Mucosa of stomach (tissue), 1 donor: ENCODE measurements at regions not wholly inside any gene's neighbourhood (a gene's known extent, or its start where the extent isn't known, plus 50 kb on each side); places are given as distances from the start of the nearest gene placed in this dataset.
"Not testable (repeated sequence)": the region's sequence is repeated elsewhere in the genome, so short reads cannot be mapped to it uniquely, and the experiment has no call there.

Experiments
- H3K27me3 ChIP-seq: one replicate; pipeline ENCODE4 v1.7.0; 2013; ENCODE audit warnings: mild to moderate bottlenecking, low read length; ENCODE audit not compliant: control insufficient read depth, insufficient read depth
- H3K36me3 ChIP-seq: one replicate; pipeline ENCODE4 v1.7.0; 2013; ENCODE audit warnings: low read length; ENCODE audit not compliant: control insufficient read depth, insufficient read depth
- H3K4me1 ChIP-seq: one replicate; pipeline ENCODE4 v1.7.0; 2013; ENCODE audit warnings: mild to moderate bottlenecking, low read length; ENCODE audit not compliant: control insufficient read depth, insufficient read depth
- H3K4me3 ChIP-seq: one replicate; pipeline ENCODE4 v1.7.0; 2013; ENCODE audit warnings: low read length
- H3K9ac ChIP-seq: one replicate; pipeline ENCODE4 v1.7.0; 2013; ENCODE audit warnings: mild to moderate bottlenecking, low read length, moderate library complexity
- H3K9me3 ChIP-seq: one replicate; pipeline ENCODE4 v1.7.0; 2013; ENCODE audit warnings: mild to moderate bottlenecking, low read length, moderate library complexity; ENCODE audit not compliant: control insufficient read depth
- donor health status: Pancreatic carcinoma.

DNA sequence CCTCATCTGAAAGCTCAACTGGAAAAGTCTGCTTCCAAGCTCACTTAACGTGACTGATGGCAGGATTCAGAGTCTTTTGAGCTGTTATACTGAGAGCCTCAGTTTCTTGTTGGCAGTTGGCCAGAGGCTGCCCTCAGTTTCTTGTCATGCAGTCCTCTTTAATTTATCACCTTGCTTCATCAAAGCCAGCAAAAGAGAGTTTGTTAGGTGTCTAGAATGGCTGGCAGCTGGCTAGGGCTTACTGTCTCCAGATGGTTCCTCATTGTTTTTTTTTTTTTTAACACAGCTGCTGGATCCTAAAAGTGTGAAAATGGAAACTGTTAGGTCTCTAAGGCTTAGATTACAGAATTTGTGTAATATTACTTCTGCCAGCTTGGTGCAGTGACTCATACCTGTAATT lies 310.6 kb downstream of the PDCD6IP start:
- Histone ChIP-seq H3K4me3 (no peak overlapping the region), H3K27me3 (no peaks in the 10 kb centered on the region), H3K4me1 (no peaks in the 10 kb centered on the region), H3K36me3 (no peaks in the 10 kb centered on the region), H3K9me3 (no peaks in the 10 kb centered on the region), H3K9ac (no peak overlapping the region)

DNA sequence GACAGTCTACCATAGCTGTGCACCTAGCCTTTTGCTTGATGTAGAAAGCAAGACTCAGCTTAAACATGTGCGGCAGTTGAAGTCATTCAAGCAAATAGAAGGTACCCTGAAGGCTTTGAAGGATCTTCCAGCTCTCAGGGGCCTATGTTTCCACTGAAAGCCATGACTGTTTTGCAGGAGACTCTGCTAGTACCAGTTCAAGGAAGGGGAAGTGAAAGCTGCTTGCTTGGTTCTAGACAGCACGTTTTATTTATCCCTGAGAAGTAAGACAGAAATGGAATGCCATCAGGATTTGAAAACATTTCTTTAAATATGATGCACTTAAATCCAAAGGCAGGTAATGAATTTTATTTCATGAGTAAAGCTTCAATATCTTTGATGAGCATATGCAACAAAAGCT lies 311.4 kb downstream of the PDCD6IP start:
- no peaks in the 10 kb centered on the region for H3K27me3 ChIP-seq
- no peaks in the 10 kb centered on the region for H3K36me3 ChIP-seq
- H3K4me1 ChIP-seq = no peaks in the 10 kb centered on the region
- H3K4me3 ChIP-seq = no peak overlapping the region
- no peak overlapping the region for H3K9ac ChIP-seq
- H3K9me3 ChIP-seq = no peaks in the 10 kb centered on the region

DNA sequence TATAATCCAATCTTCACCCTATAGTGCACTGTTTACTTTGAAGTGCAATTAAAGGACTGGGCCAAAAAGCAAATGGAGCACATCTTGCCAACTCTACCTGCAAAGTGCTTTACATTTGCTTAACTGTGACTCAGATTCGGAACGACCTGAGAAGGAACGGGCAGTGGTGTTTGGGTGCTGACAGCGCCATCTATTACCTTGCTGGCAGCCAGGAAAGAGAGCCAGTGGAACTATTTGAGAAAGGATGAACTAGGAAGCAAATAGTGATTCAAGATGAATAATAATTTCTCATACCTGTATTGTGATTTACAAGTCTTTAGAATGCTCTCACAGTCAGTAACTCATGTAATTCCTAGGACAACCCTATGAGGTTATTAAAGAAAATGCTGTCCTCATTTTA lies 312.9 kb downstream of the PDCD6IP start:
- Histone ChIP-seq H3K9me3 (no peaks in the 10 kb centered on the region), H3K36me3 (no peaks in the 10 kb centered on the region), H3K9ac (no peak overlapping the region), H3K4me3 (no peak overlapping the region), H3K4me1 (no peaks in the 10 kb centered on the region), H3K27me3 (no peaks in the 10 kb centered on the region)

GRCh38 chr3:34112261-34112660 lies 313.8 kb downstream of the PDCD6IP start:
- H3K9me3 ChIP-seq, H3K4me1 ChIP-seq, H3K27me3 ChIP-seq, H3K4me3 ChIP-seq, H3K9ac ChIP-seq, H3K36me3 ChIP-seq: not testable (repeated sequence)

DNA sequence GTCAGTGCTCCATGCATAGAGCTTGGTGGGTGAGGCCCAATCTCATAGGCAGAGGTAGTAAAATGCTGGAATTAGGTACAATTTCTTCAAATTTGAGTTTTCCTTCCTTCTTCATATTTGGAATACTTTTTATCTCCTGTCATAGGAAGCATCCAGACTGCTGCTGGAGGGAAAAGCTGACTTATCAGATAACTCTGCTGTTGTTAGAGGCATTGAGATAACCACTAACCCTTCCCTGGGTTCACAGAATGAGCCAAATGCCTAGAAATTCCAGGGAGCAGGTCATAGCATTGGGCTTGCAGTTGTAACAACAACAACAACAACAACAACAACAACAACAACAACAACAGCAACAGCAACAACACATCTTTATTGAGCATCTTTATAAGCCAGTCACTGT lies 332.7 kb downstream of the PDCD6IP start:
- H3K4me1 ChIP-seq = no peaks in the 10 kb centered on the region
- no peak overlapping the region for H3K9ac ChIP-seq
- H3K9me3 ChIP-seq = no peaks in the 10 kb centered on the region
- no peaks in the 10 kb centered on the region for H3K36me3 ChIP-seq
- H3K27me3 ChIP-seq = no peaks in the 10 kb centered on the region
- H3K4me3 ChIP-seq = no peak overlapping the region

GRCh38 chr3:34132069-34132692 lies 333.8 kb downstream of the PDCD6IP start:
- H3K4me3 ChIP-seq = no peak overlapping the region
- no peaks in the 10 kb centered on the region for H3K4me1 ChIP-seq
- no peaks in the 10 kb centered on the region for H3K36me3 ChIP-seq
- H3K27me3 ChIP-seq = no peaks in the 10 kb centered on the region
- no peaks in the 10 kb centered on the region for H3K9me3 ChIP-seq
- H3K9ac ChIP-seq = no peak overlapping the region

DNA sequence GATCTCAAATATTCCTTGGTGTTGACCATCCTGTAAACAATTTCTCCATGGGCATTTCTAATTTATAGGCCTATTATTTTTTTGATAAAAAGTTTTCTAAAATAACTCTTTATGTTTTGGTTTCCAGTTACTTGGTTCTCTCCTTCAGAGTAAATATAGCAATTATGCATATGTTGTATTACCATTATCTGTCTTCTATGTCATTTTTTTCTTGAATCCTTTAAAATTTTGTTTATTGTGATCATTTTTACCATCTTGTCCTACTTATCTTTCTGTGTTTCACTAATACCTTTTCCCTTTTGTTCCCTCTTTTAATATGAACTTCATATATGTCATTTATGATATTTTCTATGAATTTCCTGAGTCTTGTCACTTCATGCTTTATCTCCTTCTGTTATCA lies 341.1 kb downstream of the PDCD6IP start:
- no peaks in the 10 kb centered on the region for H3K4me1 ChIP-seq
- H3K4me3 ChIP-seq = no peak overlapping the region
- H3K36me3 ChIP-seq = no peaks in the 10 kb centered on the region
- H3K9ac ChIP-seq = no peak overlapping the region
- no peaks in the 10 kb centered on the region for H3K9me3 ChIP-seq
- H3K27me3 ChIP-seq = no peaks in the 10 kb centered on the region

GRCh38 chr3:34140616-34141015 lies 342.2 kb downstream of the PDCD6IP start:
- no peaks in the 10 kb centered on the region for H3K4me1 ChIP-seq
- H3K27me3 ChIP-seq = no peaks in the 10 kb centered on the region
- H3K4me3 ChIP-seq = no peak overlapping the region

DNA sequence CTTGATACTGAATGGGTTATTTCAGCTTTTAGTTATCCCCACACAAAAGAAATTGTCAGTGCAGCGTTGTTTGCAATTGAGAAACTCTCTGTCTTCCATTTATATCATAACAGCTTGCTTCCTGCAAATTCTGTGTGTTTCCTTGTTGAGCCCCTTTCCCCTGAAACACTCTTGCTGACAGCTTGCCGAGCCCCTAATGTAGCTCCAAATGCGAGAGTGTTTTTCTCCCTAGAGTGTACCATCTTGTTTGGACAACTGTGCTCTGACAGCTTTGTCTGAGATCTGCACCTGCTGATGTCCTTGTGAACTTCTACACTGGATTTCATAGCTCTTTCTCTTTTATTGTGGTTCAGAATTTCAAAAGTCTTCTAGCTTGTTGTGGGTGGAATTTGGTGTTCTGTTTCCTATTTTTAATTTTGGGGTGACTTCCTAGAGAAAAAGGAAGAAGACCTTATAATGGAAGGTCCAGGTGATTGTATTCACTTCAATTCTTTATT lies 343.5 kb downstream of the PDCD6IP start:
- Histone ChIP-seq H3K4me1 (no peaks in the 10 kb centered on the region), H3K4me3 (no peak overlapping the region), H3K9ac (no peak overlapping the region), H3K36me3 (no peaks in the 10 kb centered on the region), H3K27me3 (no peaks in the 10 kb centered on the region), H3K9me3 (no peaks in the 10 kb centered on the region)

More at GRCh38 chr3:34140616-34141015, 342.2 kb downstream of the PDCD6IP start:
- Histone ChIP-seq H3K9ac (no peak overlapping the region), H3K36me3 (no peaks in the 10 kb centered on the region), H3K9me3 (no peaks in the 10 kb centered on the region)

DNA sequence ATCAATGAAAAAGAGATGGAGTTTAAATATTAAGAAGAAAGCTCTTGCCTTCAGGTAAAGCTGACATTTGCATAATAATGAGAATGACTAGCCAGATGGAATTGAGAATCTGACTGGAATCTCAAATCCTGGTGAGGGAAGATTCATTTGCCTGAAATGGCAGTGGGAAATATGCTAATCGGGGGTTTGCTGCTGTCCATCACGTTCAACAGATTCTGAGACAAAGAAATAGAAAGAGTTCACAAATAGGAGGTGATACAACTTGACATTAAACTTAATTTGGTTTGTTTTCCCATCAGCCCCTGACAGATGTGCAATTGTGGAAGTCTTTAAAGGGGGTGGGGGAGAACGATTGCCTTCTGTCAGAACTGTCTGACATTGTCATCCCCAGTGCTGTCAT lies 347.4 kb downstream of the PDCD6IP start:
- Histone ChIP-seq H3K9ac (no peak overlapping the region), H3K27me3 (no peaks in the 10 kb centered on the region), H3K36me3 (no peaks in the 10 kb centered on the region), H3K4me1 (no peaks in the 10 kb centered on the region), H3K4me3 (no peak overlapping the region), H3K9me3 (no peaks in the 10 kb centered on the region)

DNA sequence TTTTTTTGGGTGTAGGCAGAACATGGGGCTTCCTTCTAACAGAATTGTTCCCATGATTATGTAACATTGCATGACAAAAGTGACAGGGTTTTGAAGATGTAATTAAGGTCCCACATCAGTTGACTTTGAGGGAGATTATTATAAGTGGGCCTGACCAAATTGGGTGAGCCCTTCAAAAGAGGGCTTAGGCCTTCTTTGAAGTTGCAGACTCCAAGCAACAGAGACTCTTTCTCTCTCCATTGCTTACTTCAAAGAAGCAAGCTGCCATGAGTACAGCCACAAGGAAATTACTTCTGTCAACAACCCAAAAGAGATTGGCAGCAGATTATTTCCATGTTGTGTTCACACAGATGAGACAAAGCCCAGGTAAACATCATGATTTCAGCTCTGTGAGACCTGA lies 348.2 kb downstream of the PDCD6IP start:
- no peaks in the 10 kb centered on the region for H3K36me3 ChIP-seq

GRCh38 chr3:34150992-34151391 lies 352.6 kb downstream of the PDCD6IP start:
- no peaks in the 10 kb centered on the region for H3K27me3 ChIP-seq
- no peak overlapping the region for H3K9ac ChIP-seq
- H3K9me3 ChIP-seq = no peaks in the 10 kb centered on the region
- no peaks in the 10 kb centered on the region for H3K4me1 ChIP-seq
- H3K36me3 ChIP-seq = no peaks in the 10 kb centered on the region
- H3K4me3 ChIP-seq = no peak overlapping the region

More for the DNA sequence above, 348.2 kb downstream of the PDCD6IP start:
- H3K4me1 ChIP-seq = no peaks in the 10 kb centered on the region
- no peak overlapping the region for H3K4me3 ChIP-seq
- no peak overlapping the region for H3K9ac ChIP-seq
- no peaks in the 10 kb centered on the region for H3K27me3 ChIP-seq
- no peaks in the 10 kb centered on the region for H3K9me3 ChIP-seq

DNA sequence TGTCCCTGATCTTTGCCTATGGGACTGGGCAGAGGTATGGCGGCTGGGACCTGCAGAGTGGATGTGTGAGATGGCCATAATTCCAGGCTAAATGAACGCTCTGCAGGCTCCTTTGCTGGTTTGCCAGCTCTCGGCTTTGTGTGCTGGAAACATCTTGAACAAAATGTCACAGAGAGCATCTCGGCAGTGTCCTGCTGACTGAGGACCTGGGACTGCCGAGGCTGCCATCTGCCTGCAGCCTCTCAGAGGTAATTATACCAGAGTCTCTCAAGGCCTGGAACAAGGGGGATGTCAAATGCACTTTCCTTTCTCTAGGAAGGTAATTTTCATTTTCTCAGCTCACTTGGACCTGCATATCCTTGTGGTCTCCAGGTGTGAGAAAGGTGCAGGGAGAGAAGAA lies 354.2 kb downstream of the PDCD6IP start:
- Histone ChIP-seq H3K9me3 (no peaks in the 10 kb centered on the region), H3K27me3 (no peaks in the 10 kb centered on the region), H3K4me1 (no peaks in the 10 kb centered on the region), H3K9ac (no peak overlapping the region), H3K4me3 (no peak overlapping the region), H3K36me3 (no peaks in the 10 kb centered on the region)
